NCI-H345 treated with DMSO at 0.1 percent for 48 hours (cell line): ENCODE measurements at regions not wholly inside any gene's neighbourhood (a gene's known extent, or its start where the extent isn't known, plus 50 kb on each side); places are given as distances from the start of the nearest gene placed in this dataset.
"Not testable (repeated sequence)": the region's sequence is repeated elsewhere in the genome, so short reads cannot be mapped to it uniquely, and the experiment has no call there.

Experiments
- DNase-seq: peaks from one replicate; lab custom pipeline; 2025; ENCODE audit not compliant: unreplicated experiment; lab: John Stamatoyannopoulos, UW

DNA sequence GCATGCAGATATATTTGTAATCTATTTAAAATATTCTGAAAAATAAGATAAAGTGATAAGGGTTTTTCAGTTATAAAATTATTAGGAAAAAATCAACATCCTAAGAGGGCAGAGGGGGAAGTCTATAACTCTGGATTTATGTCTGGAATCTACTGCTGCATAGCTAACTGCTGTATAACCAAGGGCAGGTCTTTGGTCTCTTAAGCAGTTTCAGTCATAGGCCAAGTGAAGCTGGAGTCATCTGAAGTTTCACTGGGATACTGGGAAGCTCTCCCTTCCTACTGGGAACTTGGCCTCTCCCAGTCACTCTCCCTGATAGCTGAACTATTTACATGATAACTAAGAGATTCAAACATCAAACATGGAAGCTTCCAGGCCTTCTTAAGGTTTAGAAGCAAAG, 1409.9 kb upstream of the PCDH7 start:
- no peak for DNase-seq

DNA sequence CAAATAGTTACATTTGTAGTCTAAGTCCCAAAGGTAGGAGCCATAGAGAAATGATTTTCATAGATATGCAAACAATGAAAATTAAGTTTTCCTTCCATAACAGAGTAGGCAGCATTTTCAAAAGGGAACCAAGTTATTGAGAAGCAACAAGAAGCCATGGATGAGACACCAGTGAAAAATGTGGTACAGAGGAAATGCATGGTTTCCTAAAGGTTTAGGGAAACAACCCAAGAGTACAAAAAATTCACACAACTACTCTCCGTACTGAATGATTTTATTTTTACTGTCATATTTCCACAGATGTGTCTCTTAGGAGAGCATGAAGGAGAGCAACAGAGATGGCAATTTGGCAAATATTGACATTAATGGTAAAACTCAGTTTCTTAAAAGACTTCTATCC, 1408.9 kb upstream of the PCDH7 start:
- DNase-seq = no peak

DNA sequence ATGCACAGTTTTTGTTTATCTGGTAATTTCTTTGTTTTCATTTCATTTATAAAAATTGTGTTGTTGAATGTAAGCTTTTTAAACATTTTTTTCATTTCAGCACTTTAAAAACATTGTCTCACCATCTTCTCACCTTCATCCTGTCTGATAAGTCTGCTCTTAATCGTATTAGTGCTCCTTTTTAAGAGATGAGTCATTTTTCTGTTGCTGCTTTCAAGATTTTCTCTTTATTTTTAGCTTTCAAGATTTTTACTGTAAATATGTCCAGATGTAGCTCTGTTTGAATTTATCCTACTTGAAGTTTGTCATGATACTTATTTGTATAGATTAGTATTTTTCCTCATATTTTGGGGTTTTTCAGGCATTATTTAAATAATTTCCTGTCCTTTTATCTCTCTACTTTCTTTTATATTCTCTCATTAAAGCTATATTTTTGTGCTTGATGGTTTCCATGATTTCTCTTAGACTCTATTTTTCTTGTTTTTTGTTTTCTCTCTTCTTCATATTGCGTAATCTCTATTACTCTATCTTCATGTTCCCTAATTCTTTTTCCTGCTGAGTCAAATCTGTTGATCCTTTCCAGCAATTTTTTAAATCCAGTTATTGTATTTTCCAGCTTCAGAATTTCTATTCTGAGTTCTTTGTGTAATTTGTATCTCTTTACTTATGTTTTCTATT, 1400.4 kb upstream of the PCDH7 start:
- no peak for DNase-seq

DNA sequence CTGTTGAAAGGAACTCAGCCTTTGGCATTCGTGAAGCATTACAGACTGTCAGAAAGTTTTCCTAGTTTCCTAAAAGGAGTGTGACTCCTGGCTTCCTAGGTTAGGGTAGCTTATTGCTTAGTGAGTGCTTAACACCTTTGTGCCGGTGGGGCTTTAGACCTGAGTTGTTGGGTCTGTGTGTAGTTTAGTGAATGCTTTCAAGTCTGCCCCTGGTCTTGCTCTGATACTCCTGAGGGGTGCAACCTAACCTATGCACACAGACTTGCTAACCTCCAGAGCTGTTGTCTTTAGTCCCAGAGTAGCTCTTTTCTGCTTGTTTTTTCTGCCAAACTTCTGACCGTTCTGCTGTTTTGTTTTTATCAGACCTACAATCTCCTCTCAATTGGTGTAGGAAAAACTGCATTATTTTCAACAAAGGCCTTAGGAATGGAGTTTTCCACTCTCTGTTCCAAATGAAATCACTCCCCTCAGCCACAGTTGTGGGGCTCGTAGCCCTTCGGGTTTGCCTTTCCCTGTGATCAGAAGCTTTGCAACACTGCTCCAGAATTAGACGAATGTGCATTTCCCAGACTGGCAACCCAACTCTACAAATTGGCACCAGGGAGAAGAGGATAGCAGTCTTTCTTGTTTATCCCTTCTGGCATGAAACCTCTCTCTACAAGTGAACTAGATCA, 1399.1 kb upstream of the PCDH7 start:
- no peak for DNase-seq

DNA sequence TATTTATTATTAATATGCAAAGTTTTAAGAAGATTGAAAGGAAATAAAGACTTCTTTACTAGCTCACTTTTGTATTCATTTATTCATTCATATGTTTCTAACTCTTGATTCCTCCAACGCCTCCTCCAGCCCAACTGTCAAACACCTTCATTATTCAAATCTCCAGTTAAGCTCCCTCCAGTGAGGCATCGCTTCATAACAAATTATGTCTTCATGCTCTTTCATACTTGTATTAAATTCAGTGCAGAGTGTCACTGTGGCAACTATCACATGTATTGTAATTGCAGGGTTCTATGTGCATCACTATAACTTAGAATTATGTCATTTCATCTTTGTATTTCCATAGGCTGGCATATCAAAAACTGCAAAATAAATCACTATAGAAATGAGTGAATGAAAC, 1394.2 kb upstream of the PCDH7 start:
- DNase-seq = no peak

DNA sequence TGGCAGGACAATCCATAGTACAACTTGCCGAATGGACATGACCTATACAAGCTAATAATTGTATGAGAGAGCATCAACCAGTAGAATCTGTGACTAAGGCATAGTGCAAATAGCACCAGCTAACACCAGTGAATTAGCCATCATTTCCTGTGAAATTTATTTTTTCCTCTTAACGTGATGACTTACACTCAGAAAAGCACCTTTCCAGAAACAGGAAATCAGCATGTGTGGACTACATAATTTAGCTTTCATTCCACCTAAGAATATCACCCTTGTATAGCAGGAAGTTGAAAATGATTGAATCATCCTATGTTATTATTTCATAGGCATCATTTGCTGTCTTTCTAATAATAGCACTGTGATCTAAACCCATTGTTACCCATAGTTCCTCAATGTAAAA, 1393.4 kb upstream of the PCDH7 start:
- DNase-seq = no peak

DNA sequence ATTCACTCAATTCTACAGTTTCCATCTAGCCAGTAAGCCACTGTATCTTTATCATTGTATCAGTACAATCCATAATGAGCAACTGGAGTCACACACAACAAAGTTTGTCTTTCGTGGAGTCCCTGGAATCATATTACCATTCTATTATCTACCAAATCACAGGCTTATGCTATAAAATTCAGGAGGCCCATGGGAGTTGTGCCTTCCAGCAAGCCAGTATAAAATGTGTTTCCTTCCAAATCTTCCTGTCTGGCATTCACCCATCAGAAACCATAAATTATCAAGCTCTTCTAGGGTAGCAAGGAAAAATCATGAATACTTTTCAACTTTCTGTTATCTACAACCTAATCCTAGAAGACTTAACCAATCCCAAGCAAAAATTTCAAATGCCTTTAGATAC, 1383.3 kb upstream of the PCDH7 start:
- no peak for DNase-seq

DNA sequence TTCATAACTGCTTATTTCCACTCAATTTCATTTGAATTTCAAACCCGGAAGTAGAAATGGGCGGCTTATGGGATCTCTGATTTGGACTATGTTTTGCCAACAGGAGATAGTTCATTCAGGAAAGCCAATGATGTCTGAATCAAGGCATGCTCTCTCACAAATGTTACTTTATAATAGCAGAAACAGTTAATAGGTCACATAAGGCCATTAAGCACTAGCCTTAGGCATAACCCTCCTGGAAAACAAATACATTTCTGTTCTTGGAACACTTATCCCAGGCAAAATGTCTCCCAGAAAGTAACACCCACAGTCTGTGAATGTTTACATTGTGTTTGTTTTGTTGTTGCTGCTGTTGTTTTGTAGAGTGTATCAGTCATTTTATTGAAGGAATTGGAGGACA, 1347.2 kb upstream of the PCDH7 start:
- DNase-seq = no peak

DNA sequence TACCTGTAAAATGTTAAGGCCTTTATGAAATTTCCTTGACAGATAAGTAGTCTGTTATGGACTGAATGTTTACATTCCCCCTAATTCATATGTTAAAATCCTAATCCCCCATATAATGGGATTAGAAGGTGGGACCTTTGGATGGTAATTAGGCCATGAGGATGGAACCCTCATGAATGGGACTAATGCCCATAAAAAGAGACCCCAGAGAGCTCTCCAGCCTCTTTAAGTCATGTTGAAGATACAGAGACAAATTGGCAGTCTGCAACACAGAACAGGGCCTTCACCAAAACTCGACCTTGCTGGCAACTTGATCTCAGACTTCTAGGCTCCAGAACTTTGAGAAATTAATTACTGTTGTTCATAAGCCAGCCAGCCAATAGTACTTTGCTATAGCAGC, 1344.5 kb upstream of the PCDH7 start:
- DNase-seq = no peak

DNA sequence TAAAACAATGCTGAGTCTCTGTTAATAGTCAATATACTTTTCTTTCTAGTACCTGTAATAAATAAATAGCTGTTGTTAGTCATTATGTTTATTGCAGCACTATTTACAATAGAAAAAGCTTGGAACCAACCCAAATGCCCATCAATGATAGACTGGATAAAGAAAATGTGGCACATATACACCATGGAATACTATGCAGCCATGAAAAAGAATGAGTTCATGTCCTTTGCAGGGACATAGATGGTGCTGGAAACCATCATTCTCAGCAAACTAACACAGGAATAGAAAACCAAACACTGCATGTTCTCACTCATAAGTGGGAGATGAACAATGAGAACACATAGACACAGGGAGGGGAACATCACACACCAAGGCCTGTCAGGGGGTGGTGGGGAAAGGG, 1341.9 kb upstream of the PCDH7 start:
- not testable (repeated sequence) for DNase-seq

DNA sequence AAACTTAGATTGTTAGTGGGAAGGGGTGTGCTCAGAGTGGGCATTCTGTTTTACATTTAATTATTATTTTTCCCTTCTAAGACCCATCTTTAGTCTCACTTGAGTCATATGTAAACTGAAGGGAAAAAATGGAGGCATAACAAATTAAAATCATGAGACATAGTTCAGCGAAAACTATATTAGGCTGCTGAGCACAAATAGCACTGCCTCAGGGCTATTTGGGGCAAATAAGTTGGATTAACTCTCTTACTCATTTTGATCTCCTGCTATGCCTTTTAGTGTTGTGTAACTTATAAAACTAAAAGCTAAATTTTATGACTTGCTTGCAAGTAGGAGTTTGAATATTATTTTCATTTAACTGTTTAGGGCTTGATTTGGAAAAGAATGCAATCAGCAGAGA, 1329.2 kb upstream of the PCDH7 start:
- no peak for DNase-seq

DNA sequence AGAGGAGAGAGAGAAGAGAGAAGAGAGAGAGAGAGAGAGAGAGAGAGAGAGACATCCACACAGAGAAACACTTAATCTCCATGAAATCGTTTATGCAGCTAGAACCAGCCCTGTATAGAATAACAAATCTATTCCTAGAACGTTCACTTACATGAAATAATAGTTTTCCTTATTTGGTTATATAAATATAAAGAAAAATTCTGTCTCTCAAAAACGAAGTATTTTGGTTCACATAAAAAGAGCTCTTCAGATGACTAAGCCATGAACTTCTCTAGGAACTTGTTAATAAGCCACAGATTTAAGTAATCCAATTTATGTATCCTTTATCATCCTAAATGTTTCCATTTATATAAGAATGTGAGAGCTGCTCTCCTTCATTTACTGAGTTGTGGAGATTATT, 1315.1 kb upstream of the PCDH7 start:
- DNase-seq = no peak

DNA sequence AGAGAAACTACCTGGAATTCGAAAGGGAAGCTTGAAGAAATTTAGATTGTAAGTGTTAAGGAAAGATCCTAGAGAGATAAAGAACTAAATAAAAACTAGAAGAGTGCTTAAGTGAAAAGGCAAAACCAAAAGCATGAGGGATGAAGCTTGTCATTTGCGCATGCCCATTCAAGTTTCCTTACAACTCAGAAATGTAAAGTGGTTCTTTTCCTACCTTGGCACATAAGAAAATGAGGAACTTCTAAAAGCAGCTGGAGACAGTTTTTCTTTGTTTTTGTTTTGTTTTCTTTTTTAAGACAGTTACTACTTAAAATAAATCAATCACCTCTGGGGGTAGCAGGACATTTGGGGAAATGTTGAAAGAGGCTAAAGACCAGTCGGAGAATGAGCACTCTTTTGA, 1304.4 kb upstream of the PCDH7 start:
- no peak for DNase-seq

DNA sequence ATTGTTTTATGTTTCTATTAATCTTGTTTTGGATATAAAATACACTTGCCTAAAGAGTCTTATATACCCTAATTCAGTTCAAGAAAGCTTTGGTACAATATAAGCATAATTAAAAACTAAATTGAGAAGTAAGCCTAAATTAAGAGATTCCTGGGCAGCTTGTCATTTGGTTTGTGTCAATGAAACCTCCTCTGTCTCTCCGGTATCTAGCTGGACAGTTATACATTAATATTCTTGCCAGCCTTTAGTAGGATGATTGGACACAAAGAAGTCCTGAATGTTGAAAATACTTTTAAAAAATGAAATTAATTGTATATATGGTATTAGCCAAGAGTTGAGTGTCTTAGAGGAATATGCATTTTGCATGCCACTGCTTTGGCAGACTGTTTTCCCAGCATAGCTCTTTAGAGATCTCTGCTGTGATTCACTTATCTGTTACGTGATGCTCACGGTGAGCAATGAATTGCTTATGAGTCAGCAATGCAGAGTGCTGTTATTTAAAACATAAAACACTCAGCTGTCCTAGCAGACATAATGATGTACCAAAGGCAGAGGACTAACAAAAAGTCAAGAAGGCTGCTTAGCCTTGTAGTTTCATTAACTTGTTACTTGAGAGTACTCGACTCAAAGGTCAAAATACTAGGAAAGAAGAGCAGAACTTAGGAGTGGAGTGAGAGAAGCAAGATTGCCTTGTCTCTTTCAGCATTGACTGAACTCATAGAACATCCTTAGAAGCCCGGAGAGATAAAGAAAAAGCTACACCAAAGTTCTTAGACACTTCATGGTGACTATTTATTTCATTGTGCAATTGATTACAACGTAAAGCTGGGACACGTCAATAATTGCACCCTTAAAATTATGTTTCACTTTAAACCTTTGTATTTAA, 1296.1 kb upstream of the PCDH7 start:
- DNase-seq = no peak

DNA sequence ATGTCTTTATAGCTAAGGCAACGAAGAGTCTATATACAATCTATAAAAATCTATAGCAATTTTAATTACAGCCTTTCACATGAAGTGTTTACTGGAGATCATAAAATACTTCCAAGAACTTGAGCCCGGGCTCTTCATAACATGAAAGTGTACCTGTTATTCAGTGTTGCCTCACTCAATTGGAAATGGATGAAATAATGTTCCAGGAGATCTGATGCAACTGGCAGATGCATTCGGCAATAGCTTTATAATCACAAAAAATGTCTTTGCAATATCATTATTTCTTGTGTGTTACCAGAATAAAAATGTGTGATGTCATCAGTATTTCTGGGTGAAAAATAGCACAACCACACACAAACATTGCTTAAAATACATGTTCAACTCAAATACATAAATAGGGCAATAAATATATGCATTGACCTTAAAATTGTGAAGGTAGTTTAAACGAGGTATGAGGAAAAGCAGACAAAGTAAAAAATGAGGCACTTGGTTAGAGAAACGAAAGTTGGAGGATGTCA, 1266.8 kb upstream of the PCDH7 start:
- DNase-seq = no peak

DNA sequence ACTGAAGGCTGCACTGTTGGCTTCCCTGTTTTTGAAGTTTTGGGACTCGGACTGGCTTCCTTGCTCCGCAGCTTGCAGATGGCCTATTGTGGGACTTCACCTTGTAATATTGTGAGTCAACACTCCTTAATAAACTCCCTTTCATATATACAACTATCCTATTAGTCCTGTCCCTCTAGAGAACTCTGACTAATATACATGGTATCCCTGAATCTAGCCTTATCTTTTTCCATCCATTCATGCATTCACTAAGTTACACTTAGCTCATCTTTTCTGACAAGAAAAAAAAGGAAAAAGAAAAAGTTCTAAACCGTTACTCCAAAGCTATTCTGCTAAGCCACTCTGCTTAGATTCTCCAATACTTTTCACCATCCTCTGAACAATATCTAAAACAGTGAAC, 1260.2 kb upstream of the PCDH7 start:
- no peak for DNase-seq

DNA sequence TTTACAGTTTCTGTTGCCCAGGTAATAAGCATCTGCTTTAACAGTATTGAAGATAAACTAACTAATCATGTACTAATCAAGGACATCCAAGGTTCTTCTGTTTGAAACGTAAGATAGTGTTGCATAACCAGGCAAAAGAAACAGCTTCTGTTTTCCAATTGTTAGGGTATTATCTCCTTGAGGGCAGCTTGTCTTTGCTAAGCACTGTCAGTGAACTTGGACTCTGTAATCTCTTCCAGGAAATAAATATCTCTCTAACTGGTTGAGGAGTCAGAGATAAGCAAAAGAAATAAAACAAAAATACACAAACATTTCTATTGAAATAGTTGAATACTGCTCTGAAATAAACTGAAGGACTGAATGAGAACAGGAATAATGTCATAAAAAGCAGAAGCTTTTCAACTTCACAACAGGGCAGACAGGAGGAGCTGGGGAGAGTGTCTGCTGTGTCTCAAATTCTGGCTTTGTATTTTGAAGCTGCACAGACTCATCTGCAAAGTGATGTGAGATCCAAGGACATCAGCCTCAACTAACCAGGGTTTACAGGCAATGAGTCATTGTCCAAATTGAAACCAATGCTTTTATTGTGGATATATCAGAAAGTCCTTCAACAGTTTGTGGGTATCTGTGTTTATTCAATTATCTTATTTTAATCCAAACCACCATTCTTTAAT, 1253.0 kb upstream of the PCDH7 start:
- no peak for DNase-seq
